ENCODE measurements at regions not wholly inside any gene's neighbourhood (a gene's known extent, or its start where the extent isn't known, plus 50 kb on each side); places are given as distances from the start of the nearest gene placed in this dataset.

DNA sequence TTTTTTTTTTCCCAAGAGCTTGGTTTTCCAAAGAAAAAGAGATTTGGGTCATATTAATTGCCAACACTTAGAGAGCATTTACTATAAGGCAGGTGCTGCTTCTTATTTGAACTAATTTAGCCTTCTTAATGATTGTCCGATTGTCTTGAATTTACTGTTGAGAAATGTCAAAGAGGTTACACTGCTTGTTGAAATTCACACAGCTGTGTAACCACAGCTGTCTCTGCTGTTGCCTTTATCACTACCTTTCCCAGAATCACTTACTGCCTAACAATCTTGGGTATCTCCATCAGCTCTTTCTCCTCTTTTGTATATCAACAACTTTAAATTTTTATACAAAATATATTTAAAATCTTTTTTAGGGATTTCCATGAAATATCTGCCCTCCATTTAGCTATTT is 115.6 kb downstream of the UCHL5 start:
- Histone ChIP-seq H3K27ac (no peak overlapping the region), H3K4me1 (no peaks in the 10 kb centered on the region), H3K4me3 (no peak overlapping the region), H3K36me3 (no peaks in the 10 kb centered on the region), H3K9me3 (no peaks in the 10 kb centered on the region), H3K27me3 (ENCODE audit: low read depth) (no peaks in the 10 kb centered on the region)
- no peak for DNase-seq
- TF ChIP-seq, protein P1, sequence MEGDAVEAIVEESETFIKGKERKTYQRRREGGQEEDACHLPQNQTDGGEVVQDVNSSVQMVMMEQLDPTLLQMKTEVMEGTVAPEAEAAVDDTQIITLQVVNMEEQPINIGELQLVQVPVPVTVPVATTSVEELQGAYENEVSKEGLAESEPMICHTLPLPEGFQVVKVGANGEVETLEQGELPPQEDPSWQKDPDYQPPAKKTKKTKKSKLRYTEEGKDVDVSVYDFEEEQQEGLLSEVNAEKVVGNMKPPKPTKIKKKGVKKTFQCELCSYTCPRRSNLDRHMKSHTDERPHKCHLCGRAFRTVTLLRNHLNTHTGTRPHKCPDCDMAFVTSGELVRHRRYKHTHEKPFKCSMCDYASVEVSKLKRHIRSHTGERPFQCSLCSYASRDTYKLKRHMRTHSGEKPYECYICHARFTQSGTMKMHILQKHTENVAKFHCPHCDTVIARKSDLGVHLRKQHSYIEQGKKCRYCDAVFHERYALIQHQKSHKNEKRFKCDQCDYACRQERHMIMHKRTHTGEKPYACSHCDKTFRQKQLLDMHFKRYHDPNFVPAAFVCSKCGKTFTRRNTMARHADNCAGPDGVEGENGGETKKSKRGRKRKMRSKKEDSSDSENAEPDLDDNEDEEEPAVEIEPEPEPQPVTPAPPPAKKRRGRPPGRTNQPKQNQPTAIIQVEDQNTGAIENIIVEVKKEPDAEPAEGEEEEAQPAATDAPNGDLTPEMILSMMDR (IDR thresholded peaks at IDR 0.05), result no peak
- intact Hi-C loops (cut with DNase I), result no loop called here
- ATAC-seq, result no peak

DNA sequence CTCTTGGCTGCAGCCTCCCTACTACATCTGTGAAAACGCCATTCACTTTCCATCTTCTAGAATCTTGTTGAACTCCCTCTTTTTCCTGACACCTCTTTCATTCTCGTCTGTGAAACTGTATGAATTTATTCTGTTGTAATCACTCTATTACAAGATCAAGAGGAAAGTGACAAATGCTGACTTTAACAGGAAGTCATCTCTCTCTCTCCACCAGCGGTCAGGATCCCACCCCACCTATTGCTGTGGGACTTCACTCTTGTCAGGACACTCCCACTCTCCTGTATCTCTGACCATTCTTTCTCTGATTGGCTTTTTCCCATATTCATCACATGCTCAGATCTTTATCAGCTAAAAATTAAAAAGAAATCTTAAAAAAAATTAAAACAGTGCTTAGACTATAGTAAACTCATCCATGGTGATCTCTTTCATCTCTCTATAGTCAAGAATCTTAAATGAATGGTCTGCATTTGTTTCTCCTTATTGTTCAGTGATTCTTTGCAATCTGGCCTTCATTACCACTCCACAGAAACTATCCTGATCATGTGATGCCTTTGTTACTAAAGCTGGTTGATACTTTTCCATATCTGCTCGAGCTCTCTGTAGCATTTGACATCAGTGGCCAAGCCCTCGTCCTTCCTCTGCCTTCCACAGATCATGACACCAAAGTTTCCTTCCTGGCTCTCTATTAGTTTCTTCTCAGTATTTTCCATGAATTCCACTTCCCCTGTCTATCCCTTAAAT is 113.6 kb downstream of the UCHL5 start:
- intact Hi-C loops (cut with DNase I), result no loop called here
- TF ChIP-seq, protein P1 (IDR thresholded peaks at IDR 0.05), result no peak
- Histone ChIP-seq H3K27me3 (ENCODE audit: low read depth) (no peaks in the 10 kb centered on the region), H3K27ac (no peak overlapping the region), H3K4me3 (no peak overlapping the region), H3K4me1 (no peaks in the 10 kb centered on the region), H3K36me3 (no peaks in the 10 kb centered on the region), H3K9me3 (no peaks in the 10 kb centered on the region)
- ATAC-seq, result no peak
- DNase-seq, result no peak

DNA sequence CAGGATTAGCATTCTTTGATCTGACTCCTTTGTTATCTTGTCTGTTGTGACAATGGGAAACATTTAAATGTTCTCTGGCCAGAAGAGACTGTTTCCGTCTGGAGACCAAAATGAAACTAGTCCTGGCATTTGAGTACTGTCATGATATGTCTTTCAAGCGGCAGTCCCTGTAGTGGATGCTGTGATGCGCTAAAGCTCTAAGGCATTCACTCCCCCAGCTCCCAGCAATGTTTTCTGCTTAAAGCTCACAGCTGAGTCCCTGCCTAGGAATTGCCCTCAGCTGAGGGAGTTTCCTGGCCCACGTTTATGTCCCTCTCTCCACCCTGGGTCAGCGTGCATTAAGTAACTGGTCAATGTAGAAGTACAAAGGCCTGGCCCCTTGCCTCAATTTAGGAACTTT is 109.4 kb downstream of the UCHL5 start:
- H3K27me3 ChIP-seq (ENCODE audit: low read depth), result no peaks in the 10 kb centered on the region
- TF ChIP-seq, protein P1 (IDR thresholded peaks at IDR 0.05), result no peak
- ATAC-seq (no peak), DNase-seq (no peak)
- intact Hi-C loops (cut with DNase I), result no loop called here
- no peak overlapping the region for H3K4me3 ChIP-seq
- H3K4me1 ChIP-seq, result no peaks in the 10 kb centered on the region
- H3K36me3 ChIP-seq, result no peaks in the 10 kb centered on the region
- no peaks in the 10 kb centered on the region for H3K9me3 ChIP-seq
- no peak overlapping the region for H3K27ac ChIP-seq

- H3K9me3 ChIP-seq, result no peaks in the 10 kb centered on the region
- ATAC-seq, result no peak
- intact Hi-C loops (cut with DNase I), result no loop called here
- TF ChIP-seq, protein P1 (IDR thresholded peaks at IDR 0.05), result no peak
- no peaks in the 10 kb centered on the region for H3K4me1 ChIP-seq
- no peaks in the 10 kb centered on the region for H3K36me3 ChIP-seq
- no peak overlapping the region for H3K4me3 ChIP-seq
- DNase-seq, result no peak
- no peaks in the 10 kb centered on the region for H3K27me3 ChIP-seq (ENCODE audit: low read depth)
- no peak overlapping the region for H3K27ac ChIP-seq
These were observed 108.2 kb downstream of the UCHL5 start for GRCh38 chr1:192950926-192951325.

DNA sequence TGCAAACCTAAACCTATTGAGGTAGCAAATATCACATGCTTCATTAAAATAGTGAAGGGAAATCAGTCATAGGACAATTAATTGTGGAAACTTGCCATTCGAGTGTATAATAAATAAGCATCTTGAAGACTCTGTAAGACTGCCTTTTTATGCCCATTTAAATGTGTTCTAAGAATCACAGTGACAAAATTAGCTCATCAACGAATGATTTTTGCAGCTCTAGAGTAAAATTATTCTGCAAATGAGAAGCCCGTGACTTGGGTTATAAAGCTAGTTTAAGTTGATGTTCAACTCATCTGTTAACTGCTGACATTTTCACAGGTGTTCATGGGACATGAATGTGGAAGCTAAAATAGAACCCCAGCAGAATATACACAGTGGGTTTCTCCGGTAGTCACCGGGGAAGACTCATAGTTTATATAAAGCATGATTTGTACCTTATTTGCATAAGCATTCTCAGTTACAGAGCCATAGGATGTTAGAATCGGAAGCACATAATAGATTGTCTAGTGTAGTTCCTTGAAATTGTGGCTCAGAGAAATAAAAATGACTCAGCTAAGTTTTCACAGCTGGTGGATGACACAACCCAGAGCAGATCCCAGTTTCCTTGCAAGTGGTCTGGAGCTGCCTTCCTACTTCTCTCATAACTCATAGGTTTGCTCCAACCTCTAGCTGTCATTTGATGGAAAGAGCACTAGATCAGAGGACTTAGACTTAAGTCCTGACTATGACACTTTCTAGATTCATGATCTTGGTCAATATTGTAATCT is 107.3 kb downstream of the UCHL5 start:
- TF ChIP-seq, protein P1 (IDR thresholded peaks at IDR 0.05), result no peak
- no peak overlapping the region for H3K27ac ChIP-seq
- no peaks in the 10 kb centered on the region for H3K27me3 ChIP-seq (ENCODE audit: low read depth)
- no peaks in the 10 kb centered on the region for H3K9me3 ChIP-seq
- H3K4me1 ChIP-seq, result no peaks in the 10 kb centered on the region
- no peak for DNase-seq
- intact Hi-C loops (cut with DNase I), result no loop called here
- H3K4me3 ChIP-seq, result no peak overlapping the region
- ATAC-seq, result peak; percentile 41 to 53
- H3K36me3 ChIP-seq, result no peaks in the 10 kb centered on the region
